Stomach smooth muscle (tissue), 2 donors: ENCODE measurements at regions not wholly inside any gene's neighbourhood (a gene's known extent, or its start where the extent isn't known, plus 50 kb on each side); places are given as distances from the start of the nearest gene placed in this dataset.
"Not testable (repeated sequence)": the region's sequence is repeated elsewhere in the genome, so short reads cannot be mapped to it uniquely, and the experiment has no call there.

ENCODE experiments used
- H3K27ac ChIP-seq: one replicate; pipeline ENCODE4 v1.7.0; 2013; ENCODE audit warnings: mild to moderate bottlenecking, low read length, inconsistent platforms
- H3K27me3 ChIP-seq, 2 donors: one replicate each; pipeline ENCODE4 v1.7.0; 2013; ENCODE audit warnings: low read length in 2 of 2; ENCODE audit not compliant: insufficient read depth in 2 of 2, control insufficient read depth in 1 of 2
- H3K36me3 ChIP-seq, 2 donors: one replicate each; pipeline ENCODE4 v1.7.0; 2013; ENCODE audit warnings: low read length in 2 of 2; ENCODE audit not compliant: control insufficient read depth in 2 of 2, insufficient read depth in 2 of 2
- H3K4me1 ChIP-seq: one replicate; pipeline ENCODE4 v1.7.0; 2013; ENCODE audit warnings: low read length; ENCODE audit not compliant: control insufficient read depth, insufficient read depth
- H3K4me3 ChIP-seq, 2 donors: one replicate each; pipeline ENCODE4 v1.7.0; 2013; ENCODE audit warnings: low read length in 2 of 2
- H3K9ac ChIP-seq, 2 donors: one replicate each; pipeline ENCODE4 v1.7.0; 2013; ENCODE audit warnings: low read length in 2 of 2, mild to moderate bottlenecking in 1 of 2
- H3K9me3 ChIP-seq, 2 donors: one replicate each; pipeline ENCODE4 v1.7.0; 2013; ENCODE audit warnings: low read length in 2 of 2; ENCODE audit not compliant: control insufficient read depth in 2 of 2
- donor health status: healthy.
- donor health status: Pancreatic carcinoma.

DNA sequence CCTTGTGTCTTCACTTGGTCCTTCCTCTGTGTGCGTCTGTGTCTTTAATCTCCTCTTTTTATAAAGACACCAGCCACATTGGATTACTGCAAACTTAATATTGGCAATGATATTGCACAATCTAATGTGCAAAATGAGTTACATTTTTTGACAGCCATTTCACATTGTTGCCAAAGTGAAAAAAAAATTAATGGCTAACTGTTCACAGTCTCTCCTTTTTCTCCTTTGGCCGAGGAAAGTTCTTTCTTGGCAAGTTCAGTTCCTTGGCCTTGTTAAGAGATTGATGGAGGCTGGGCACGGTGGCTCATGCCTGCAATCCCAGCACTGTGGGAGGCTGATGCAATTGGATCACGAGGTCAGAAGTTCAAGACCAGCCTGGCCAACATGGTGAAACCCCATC, 62.2 kb upstream of the ZNF280D start:
- H3K4me3 ChIP-seq: no peak overlapping the region
- H3K36me3 ChIP-seq: no peaks in the 10 kb centered on the region
- no peaks in the 10 kb centered on the region for H3K4me1 ChIP-seq
- H3K9ac ChIP-seq: no peak overlapping the region
- peaks cover 2 to 7% of the 10 kb centered on the region in 2 donors for H3K9me3 ChIP-seq
- no peaks in the 10 kb centered on the region for H3K27me3 ChIP-seq
- H3K27ac ChIP-seq: no peak overlapping the region

DNA sequence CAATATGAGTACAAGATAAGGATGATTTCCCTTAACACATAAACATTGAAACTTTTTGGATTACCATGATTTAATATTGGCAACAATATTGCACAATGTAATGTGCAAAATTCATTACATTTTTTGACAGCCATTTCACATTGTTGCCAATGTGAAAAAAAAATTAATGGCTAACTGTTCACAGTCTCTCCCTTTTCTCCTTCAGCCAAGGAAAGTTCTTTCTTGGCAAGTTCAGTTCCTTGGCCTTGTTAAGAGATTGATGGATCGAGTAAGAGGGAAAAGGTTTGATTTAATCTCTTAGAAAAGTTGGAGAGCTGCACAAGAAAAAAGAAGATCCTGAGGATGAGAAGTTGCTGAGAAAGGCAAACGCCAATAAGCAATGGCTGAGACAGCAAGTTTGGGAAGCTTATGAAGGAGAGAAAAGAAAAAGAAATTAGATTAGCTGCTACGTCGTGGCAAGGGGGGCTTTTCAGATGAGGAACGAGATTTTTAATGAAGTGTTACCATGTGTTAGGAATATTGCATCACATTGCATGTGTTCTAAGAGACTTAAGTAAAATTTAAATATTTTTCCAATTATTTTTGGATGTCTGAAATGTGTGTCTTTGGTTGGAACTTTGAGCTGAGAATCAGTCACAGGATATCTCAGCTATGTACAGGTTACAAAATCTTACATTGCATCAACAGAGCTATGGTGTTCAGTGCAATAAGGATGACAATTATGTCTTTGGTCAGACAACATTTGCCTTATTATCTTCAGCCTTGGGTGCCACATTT, 61.4 kb upstream of the ZNF280D start:
- no peaks in the 10 kb centered on the region for H3K4me1 ChIP-seq
- no peak overlapping the region for H3K9ac ChIP-seq
- no peaks in the 10 kb centered on the region for H3K36me3 ChIP-seq
- no peak overlapping the region for H3K27ac ChIP-seq
- H3K4me3 ChIP-seq: no peak overlapping the region
- H3K9me3 ChIP-seq: peaks cover 2 to 7% of the 10 kb centered on the region in 2 donors
- no peaks in the 10 kb centered on the region for H3K27me3 ChIP-seq

GRCh38 chr15:56794165-56794552, 60.9 kb upstream of the ZNF280D start:
- H3K27ac ChIP-seq: no peak overlapping the region
- H3K9ac ChIP-seq: no peak overlapping the region
- H3K4me3 ChIP-seq: no peak overlapping the region
- H3K27me3 ChIP-seq: no peaks in the 10 kb centered on the region
- peaks cover 2 to 7% of the 10 kb centered on the region in 2 donors for H3K9me3 ChIP-seq
- no peaks in the 10 kb centered on the region for H3K36me3 ChIP-seq
- no peaks in the 10 kb centered on the region for H3K4me1 ChIP-seq

GRCh38 chr15:56792211-56792610, 58.9 kb upstream of the ZNF280D start:
- H3K36me3 ChIP-seq: no peaks in the 10 kb centered on the region
- H3K9me3 ChIP-seq: peaks cover 4 to 7% of the 10 kb centered on the region in 2 donors
- no peaks in the 10 kb centered on the region for H3K27me3 ChIP-seq
- H3K4me3 ChIP-seq: no peak overlapping the region
- H3K4me1 ChIP-seq: no peaks in the 10 kb centered on the region
- H3K27ac ChIP-seq: no peak overlapping the region
- H3K9ac ChIP-seq: no peak overlapping the region

- not testable (repeated sequence) for H3K27ac ChIP-seq, H3K4me3 ChIP-seq, H3K4me1 ChIP-seq, H3K36me3 ChIP-seq, H3K9me3 ChIP-seq, H3K27me3 ChIP-seq, H3K9ac ChIP-seq
These were observed 58.2 kb upstream of the ZNF280D start for GRCh38 chr15:56791521-56791920.

GRCh38 chr15:56788359-56788758, 55.0 kb upstream of the ZNF280D start:
- Histone ChIP-seq H3K9me3 (peaks cover 4 to 7% of the 10 kb centered on the region in 2 donors), H3K4me3 (no peak overlapping the region)

DNA sequence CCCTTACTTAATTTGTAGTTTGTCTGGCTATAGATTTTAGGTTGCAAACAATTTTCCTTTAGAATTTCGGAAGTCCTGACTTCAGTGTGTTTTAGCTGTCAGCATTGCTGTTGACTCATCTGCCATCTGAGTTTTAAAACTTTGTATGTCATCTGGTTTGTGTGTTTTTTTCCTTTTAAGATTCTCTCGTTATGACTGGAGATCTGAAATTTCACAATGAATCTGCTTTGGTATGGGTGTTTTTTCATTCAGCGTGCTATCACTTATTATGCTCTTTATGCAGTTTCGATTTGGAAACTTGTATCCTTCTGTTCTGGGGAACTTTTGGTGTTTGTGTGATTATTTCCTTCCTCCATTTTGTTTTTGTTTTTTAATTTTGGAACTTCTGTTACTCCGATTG, 53.7 kb upstream of the ZNF280D start:
- Histone ChIP-seq H3K36me3 (no peaks in the 10 kb centered on the region), H3K9me3 (peaks cover 4% of the 10 kb centered on the region in 2 donors)

More at GRCh38 chr15:56788359-56788758, 55.0 kb upstream of the ZNF280D start:
- no peaks in the 10 kb centered on the region for H3K27me3 ChIP-seq
- no peaks in the 10 kb centered on the region for H3K4me1 ChIP-seq
- no peak overlapping the region for H3K9ac ChIP-seq
- no peak overlapping the region for H3K27ac ChIP-seq
- no peaks in the 10 kb centered on the region for H3K36me3 ChIP-seq

DNA sequence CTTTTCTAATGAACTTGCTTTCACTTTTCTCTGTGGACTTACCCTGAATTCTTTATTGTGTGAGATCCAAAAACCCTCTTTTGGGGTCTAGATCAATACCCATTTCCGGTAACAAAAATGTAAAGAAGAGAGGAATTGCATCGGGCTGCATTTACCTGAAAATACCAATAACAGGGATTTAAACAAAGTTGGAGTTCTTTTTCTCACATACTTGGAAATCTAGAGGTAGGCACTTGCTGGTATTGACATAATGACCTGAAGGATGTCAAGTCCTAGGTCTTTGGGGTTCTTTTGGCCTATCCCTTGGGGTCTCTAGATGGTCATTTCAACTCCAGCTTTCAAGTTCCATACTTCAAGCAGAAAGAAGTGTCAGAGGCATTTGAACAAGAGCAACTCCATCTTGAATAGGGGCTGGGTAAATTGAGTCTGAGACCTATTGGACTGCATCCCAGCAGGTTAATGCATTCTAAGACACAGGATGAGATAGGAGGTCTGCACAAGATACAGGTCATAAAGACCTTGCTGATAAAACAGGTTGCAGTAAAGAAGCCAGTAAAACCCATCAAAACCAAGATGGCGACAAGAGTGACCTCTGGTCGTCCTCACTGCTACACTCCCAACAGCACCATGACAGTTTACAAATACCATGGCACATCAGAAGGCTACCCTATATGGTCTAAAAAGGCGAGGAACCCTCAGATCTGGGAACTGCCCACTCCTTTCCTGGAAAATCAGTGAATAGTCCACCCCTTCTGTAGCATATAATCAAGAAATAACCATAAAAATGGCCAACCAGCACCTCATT, 50.8 kb upstream of the ZNF280D start:
- Histone ChIP-seq H3K36me3 (no peaks in the 10 kb centered on the region), H3K9ac (no peak overlapping the region)

More for the DNA sequence above, 53.7 kb upstream of the ZNF280D start:
- no peak overlapping the region for H3K4me3 ChIP-seq
- no peak overlapping the region for H3K9ac ChIP-seq
- H3K27me3 ChIP-seq: no peaks in the 10 kb centered on the region
- no peaks in the 10 kb centered on the region for H3K4me1 ChIP-seq
- H3K27ac ChIP-seq: no peak overlapping the region

DNA sequence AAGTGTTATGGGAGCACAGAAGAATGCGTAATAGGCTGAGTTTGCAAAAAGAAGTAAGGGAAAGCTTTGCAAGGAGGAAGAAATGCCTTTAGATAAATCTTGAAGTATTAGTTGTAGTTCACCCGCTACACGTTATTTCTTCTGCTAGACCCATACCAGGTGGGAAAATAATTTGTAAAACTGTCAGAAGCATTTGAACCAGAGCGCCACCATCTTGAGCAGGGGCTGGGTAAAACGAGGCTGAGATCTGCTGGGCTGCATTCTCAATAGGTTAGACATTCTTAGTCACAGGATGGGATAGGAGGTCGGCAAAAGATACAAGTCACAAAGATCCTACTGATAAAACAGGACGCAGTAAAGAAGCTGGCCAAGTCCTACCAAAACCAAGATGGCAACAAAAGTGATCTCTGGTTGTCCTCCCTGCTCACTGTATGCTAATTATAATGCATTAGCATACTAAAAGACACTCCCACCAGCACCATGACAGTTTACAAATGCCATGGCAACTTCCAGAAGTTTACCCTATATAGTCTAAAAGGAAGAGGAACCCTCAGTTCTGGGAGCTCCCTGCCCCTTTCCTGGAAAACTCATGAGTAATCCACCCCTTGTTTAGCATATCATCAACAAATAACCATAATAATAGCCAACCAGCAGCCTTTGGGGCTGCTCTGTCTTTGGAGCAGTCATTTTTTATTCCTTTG, 50.0 kb upstream of the ZNF280D start:
- Histone ChIP-seq H3K4me3 (no peak overlapping the region), H3K4me1 (no peaks in the 10 kb centered on the region)

More for the DNA sequence above, 50.8 kb upstream of the ZNF280D start:
- H3K9me3 ChIP-seq: peaks cover 0 to 2% of the 10 kb centered on the region in 2 donors
- H3K27me3 ChIP-seq: no peaks in the 10 kb centered on the region
- H3K27ac ChIP-seq: no peak overlapping the region
- no peaks in the 10 kb centered on the region for H3K4me1 ChIP-seq
- H3K4me3 ChIP-seq: no peak overlapping the region

More for the DNA sequence above, 50.0 kb upstream of the ZNF280D start:
- no peaks in the 10 kb centered on the region for H3K36me3 ChIP-seq
- no peaks in the 10 kb centered on the region for H3K27me3 ChIP-seq
- no peaks in the 10 kb centered on the region for H3K9me3 ChIP-seq
- no peak overlapping the region for H3K27ac ChIP-seq
- no peak overlapping the region for H3K9ac ChIP-seq
